ENCODE measurements at regions not wholly inside any gene's neighbourhood (a gene's known extent, or its start where the extent isn't known, plus 50 kb on each side); places are given as distances from the start of the nearest gene placed in this dataset.

- H3K4me3 ChIP-seq (ENCODE audit: insufficient read depth, low read depth, low read length, poor library complexity, severe bottlenecking) = no peak overlapping the region
- H3K4me1 ChIP-seq (ENCODE audit: control insufficient read depth, insufficient read depth, low read length, poor library complexity, severe bottlenecking) = no peaks in the 10 kb centered on the region
- no peak overlapping the region for H3K27ac ChIP-seq (ENCODE audit: insufficient read depth, low read length, poor library complexity, severe bottlenecking)
- no peaks in the 10 kb centered on the region for H3K9me3 ChIP-seq (ENCODE audit: control insufficient read depth, low read length)
- no peaks in the 10 kb centered on the region for H3K36me3 ChIP-seq (ENCODE audit: control insufficient read depth, insufficient read depth, low read length)
- H3K27me3 ChIP-seq (replicated peaks; ENCODE audit: control insufficient read depth, insufficient read depth, low read length, poor library complexity, severe bottlenecking) = peaks cover 6% of the 10 kb centered on the region
- DNase-seq = no peak
Measured at GRCh38 chr17:79216826-79217225, 142.2 kb downstream of the ENGASE start.

- Histone ChIP-seq H3K36me3 (ENCODE audit: control insufficient read depth, insufficient read depth, low read length) (no peaks in the 10 kb centered on the region), H3K27ac (ENCODE audit: insufficient read depth, low read length, poor library complexity, severe bottlenecking) (no peak overlapping the region), H3K27me3 (replicated peaks; ENCODE audit: control insufficient read depth, insufficient read depth, low read length, poor library complexity, severe bottlenecking) (peaks cover 6% of the 10 kb centered on the region), H3K4me1 (ENCODE audit: control insufficient read depth, insufficient read depth, low read length, poor library complexity, severe bottlenecking) (no peaks in the 10 kb centered on the region), H3K4me3 (ENCODE audit: insufficient read depth, low read depth, low read length, poor library complexity, severe bottlenecking) (no peak overlapping the region), H3K9me3 (ENCODE audit: control insufficient read depth, low read length) (no peaks in the 10 kb centered on the region)
- no peak for DNase-seq
Measured at GRCh38 chr17:79216391-79216790, 141.8 kb downstream of the ENGASE start.

GRCh38 chr17:79215631-79216030 lies 141.0 kb downstream of the ENGASE start:
- Histone ChIP-seq H3K4me1 (ENCODE audit: control insufficient read depth, insufficient read depth, low read length, poor library complexity, severe bottlenecking) (no peaks in the 10 kb centered on the region), H3K4me3 (ENCODE audit: insufficient read depth, low read depth, low read length, poor library complexity, severe bottlenecking) (no peak overlapping the region), H3K9me3 (ENCODE audit: control insufficient read depth, low read length) (no peaks in the 10 kb centered on the region), H3K27me3 (replicated peaks; ENCODE audit: control insufficient read depth, insufficient read depth, low read length, poor library complexity, severe bottlenecking) (peaks cover 6% of the 10 kb centered on the region), H3K36me3 (ENCODE audit: control insufficient read depth, insufficient read depth, low read length) (no peaks in the 10 kb centered on the region), H3K27ac (ENCODE audit: insufficient read depth, low read length, poor library complexity, severe bottlenecking) (no peak overlapping the region)
- DNase-seq = no peak

- DNase-seq = no peak
- no peak overlapping the region for H3K27ac ChIP-seq (ENCODE audit: insufficient read depth, low read length, poor library complexity, severe bottlenecking)
- H3K27me3 ChIP-seq (replicated peaks; ENCODE audit: control insufficient read depth, insufficient read depth, low read length, poor library complexity, severe bottlenecking) = peaks cover 6% of the 10 kb centered on the region
- H3K4me1 ChIP-seq (ENCODE audit: control insufficient read depth, insufficient read depth, low read length, poor library complexity, severe bottlenecking) = no peaks in the 10 kb centered on the region
- H3K36me3 ChIP-seq (ENCODE audit: control insufficient read depth, insufficient read depth, low read length) = no peaks in the 10 kb centered on the region
- no peaks in the 10 kb centered on the region for H3K9me3 ChIP-seq (ENCODE audit: control insufficient read depth, low read length)
- H3K4me3 ChIP-seq (ENCODE audit: insufficient read depth, low read depth, low read length, poor library complexity, severe bottlenecking) = no peak overlapping the region
Measured at GRCh38 chr17:79214940-79215604, 140.4 kb downstream of the ENGASE start.

GRCh38 chr17:79214459-79214858 lies 139.8 kb downstream of the ENGASE start:
- Histone ChIP-seq H3K4me1 (ENCODE audit: control insufficient read depth, insufficient read depth, low read length, poor library complexity, severe bottlenecking) (no peaks in the 10 kb centered on the region), H3K27me3 (replicated peaks; ENCODE audit: control insufficient read depth, insufficient read depth, low read length, poor library complexity, severe bottlenecking) (peaks cover 2% of the 10 kb centered on the region), H3K9me3 (ENCODE audit: control insufficient read depth, low read length) (no peaks in the 10 kb centered on the region), H3K36me3 (ENCODE audit: control insufficient read depth, insufficient read depth, low read length) (no peaks in the 10 kb centered on the region), H3K27ac (ENCODE audit: insufficient read depth, low read length, poor library complexity, severe bottlenecking) (no peak overlapping the region), H3K4me3 (ENCODE audit: insufficient read depth, low read depth, low read length, poor library complexity, severe bottlenecking) (no peak overlapping the region)
- no peak for DNase-seq

- Histone ChIP-seq H3K27me3 (replicated peaks; ENCODE audit: control insufficient read depth, insufficient read depth, low read length, poor library complexity, severe bottlenecking) (no peaks in the 10 kb centered on the region), H3K4me1 (ENCODE audit: control insufficient read depth, insufficient read depth, low read length, poor library complexity, severe bottlenecking) (no peaks in the 10 kb centered on the region), H3K36me3 (ENCODE audit: control insufficient read depth, insufficient read depth, low read length) (no peaks in the 10 kb centered on the region), H3K9me3 (ENCODE audit: control insufficient read depth, low read length) (no peaks in the 10 kb centered on the region), H3K4me3 (ENCODE audit: insufficient read depth, low read depth, low read length, poor library complexity, severe bottlenecking) (no peak overlapping the region), H3K27ac (ENCODE audit: insufficient read depth, low read length, poor library complexity, severe bottlenecking) (no peak overlapping the region)
- DNase-seq = no peak
Measured at GRCh38 chr17:79213305-79213704, 138.7 kb downstream of the ENGASE start.

GRCh38 chr17:79212149-79213087 lies 137.8 kb downstream of the ENGASE start:
- no peak overlapping the region for H3K4me3 ChIP-seq (ENCODE audit: insufficient read depth, low read depth, low read length, poor library complexity, severe bottlenecking)
- no peaks in the 10 kb centered on the region for H3K27me3 ChIP-seq (replicated peaks; ENCODE audit: control insufficient read depth, insufficient read depth, low read length, poor library complexity, severe bottlenecking)
- no peak for DNase-seq
- H3K27ac ChIP-seq (ENCODE audit: insufficient read depth, low read length, poor library complexity, severe bottlenecking) = no peak overlapping the region
- H3K4me1 ChIP-seq (ENCODE audit: control insufficient read depth, insufficient read depth, low read length, poor library complexity, severe bottlenecking) = no peaks in the 10 kb centered on the region
- H3K36me3 ChIP-seq (ENCODE audit: control insufficient read depth, insufficient read depth, low read length) = no peaks in the 10 kb centered on the region
- no peaks in the 10 kb centered on the region for H3K9me3 ChIP-seq (ENCODE audit: control insufficient read depth, low read length)

- Histone ChIP-seq H3K36me3 (ENCODE audit: control insufficient read depth, insufficient read depth, low read length) (no peaks in the 10 kb centered on the region), H3K27ac (ENCODE audit: insufficient read depth, low read length, poor library complexity, severe bottlenecking) (no peak overlapping the region), H3K9me3 (ENCODE audit: control insufficient read depth, low read length) (no peaks in the 10 kb centered on the region), H3K27me3 (replicated peaks; ENCODE audit: control insufficient read depth, insufficient read depth, low read length, poor library complexity, severe bottlenecking) (no peaks in the 10 kb centered on the region), H3K4me3 (ENCODE audit: insufficient read depth, low read depth, low read length, poor library complexity, severe bottlenecking) (no peak overlapping the region), H3K4me1 (ENCODE audit: control insufficient read depth, insufficient read depth, low read length, poor library complexity, severe bottlenecking) (no peaks in the 10 kb centered on the region)
- no peak for DNase-seq
Measured at GRCh38 chr17:79211061-79211770, 136.6 kb downstream of the ENGASE start.

GRCh38 chr17:79210638-79211037 lies 136.0 kb downstream of the ENGASE start:
- Histone ChIP-seq H3K4me3 (ENCODE audit: insufficient read depth, low read depth, low read length, poor library complexity, severe bottlenecking) (no peak overlapping the region), H3K27ac (ENCODE audit: insufficient read depth, low read length, poor library complexity, severe bottlenecking) (no peak overlapping the region), H3K27me3 (replicated peaks; ENCODE audit: control insufficient read depth, insufficient read depth, low read length, poor library complexity, severe bottlenecking) (no peaks in the 10 kb centered on the region), H3K9me3 (ENCODE audit: control insufficient read depth, low read length) (no peaks in the 10 kb centered on the region), H3K36me3 (ENCODE audit: control insufficient read depth, insufficient read depth, low read length) (no peaks in the 10 kb centered on the region), H3K4me1 (ENCODE audit: control insufficient read depth, insufficient read depth, low read length, poor library complexity, severe bottlenecking) (no peaks in the 10 kb centered on the region)
- DNase-seq = no peak

- H3K27ac ChIP-seq (ENCODE audit: insufficient read depth, low read length, poor library complexity, severe bottlenecking) = no peak overlapping the region
Measured at GRCh38 chr17:79207960-79208359, 133.3 kb downstream of the ENGASE start.

More at GRCh38 chr17:79207960-79208359, 133.3 kb downstream of the ENGASE start:
- no peaks in the 10 kb centered on the region for H3K4me1 ChIP-seq (ENCODE audit: control insufficient read depth, insufficient read depth, low read length, poor library complexity, severe bottlenecking)
- H3K9me3 ChIP-seq (ENCODE audit: control insufficient read depth, low read length) = no peaks in the 10 kb centered on the region
- H3K27me3 ChIP-seq (replicated peaks; ENCODE audit: control insufficient read depth, insufficient read depth, low read length, poor library complexity, severe bottlenecking) = no peaks in the 10 kb centered on the region
- no peaks in the 10 kb centered on the region for H3K36me3 ChIP-seq (ENCODE audit: control insufficient read depth, insufficient read depth, low read length)
- DNase-seq = no peak
- H3K4me3 ChIP-seq (ENCODE audit: insufficient read depth, low read depth, low read length, poor library complexity, severe bottlenecking) = no peak overlapping the region
